Prostate gland (tissue), 2 donors: ENCODE measurements at regions not wholly inside any gene's neighbourhood (a gene's known extent, or its start where the extent isn't known, plus 50 kb on each side); places are given as distances from the start of the nearest gene placed in this dataset.
"Not testable (repeated sequence)": the region's sequence is repeated elsewhere in the genome, so short reads cannot be mapped to it uniquely, and the experiment has no call there.

Source experiments
- DNase-seq: peaks from one replicate; pipeline ENCODE4 v3.0.0-alpha.2; 2019; ENCODE audit warnings: low spot score
- H3K27ac ChIP-seq, 2 donors: fragments of 200-600 bp; sonication (generic); 2 replicates each; pipeline ENCODE4 v1.5.1; 2017 to 2019
- H3K27me3 ChIP-seq: fragments of 200-600 bp; sonication (generic); replicated peaks from 2 replicates; pipeline ENCODE4 v1.5.1; 2019; ENCODE audit not compliant: insufficient read depth
- H3K36me3 ChIP-seq, 2 donors: fragments of 200-600 bp; sonication (generic); 1 replicate in 1 of 2; 2 replicates in 1 of 2; pipeline versions ENCODE4 v1.5.1 to v1.8.1; 2017 to 2019
- H3K4me1 ChIP-seq: fragments of 200-600 bp; sonication (generic); replicated peaks from 2 replicates; pipeline ENCODE4 v1.5.1; 2019
- H3K4me3 ChIP-seq, 2 donors: fragments of 200-600 bp; sonication (generic); 2 replicates each; pipeline ENCODE4 v1.5.1; 2017 to 2019
- H3K9me3 ChIP-seq: fragments of 200-600 bp; sonication (generic); 2 replicates; pipeline ENCODE4 v1.5.1; 2017
- POLR2A ChIP-seq: fragments of 450-650 bp; IDR thresholded peaks from one replicate; pipeline ENCODE4 v1.6.1; 2016; ENCODE audit warnings: antibody characterized with exemption, mild to moderate bottlenecking
- POLR2AphosphoS5 ChIP-seq: sonication (generic); formaldehyde crosslinking; IDR thresholded peaks from one replicate; pipeline ENCODE4 v1.6.1; 2017; ENCODE audit warnings: antibody characterized with exemption
- WGBS: methylation state at CpG from one replicate; pipeline ENCODE4 v1.1.5; 2018; 5-methylcytosine and 5-hydroxymethylcytosine counted together
- intact Hi-C: fragments of 100-400 bp; cut with DNase I; formaldehyde crosslinking; loops from one replicate; pipeline ENCODE4 v1.14.2; 2022
- TF ChIP-seq, protein P1 (sequence below), 4 experiments: fragments of 200-600 bp in 2 of 4; fragments of 450-650 bp in 2 of 4; sonication (generic) in 2 of 4; IDR thresholded peaks; 1 replicate in 3 of 4; 2 replicates in 1 of 4; pipeline ENCODE4 v1.5.1; 2016 to 2019; ENCODE audit warnings: antibody characterized with exemption in 4 of 4, mild to moderate bottlenecking in 2 of 4, moderate library complexity in 2 of 4

- intact Hi-C loops, result no loop called here
- no peak overlapping the region for H3K4me3 ChIP-seq
- no peak for DNase-seq
- H3K9me3 ChIP-seq, result no peaks in the 10 kb centered on the region
- H3K4me1 ChIP-seq, result no peaks in the 10 kb centered on the region
- TF ChIP-seq, protein P1, sequence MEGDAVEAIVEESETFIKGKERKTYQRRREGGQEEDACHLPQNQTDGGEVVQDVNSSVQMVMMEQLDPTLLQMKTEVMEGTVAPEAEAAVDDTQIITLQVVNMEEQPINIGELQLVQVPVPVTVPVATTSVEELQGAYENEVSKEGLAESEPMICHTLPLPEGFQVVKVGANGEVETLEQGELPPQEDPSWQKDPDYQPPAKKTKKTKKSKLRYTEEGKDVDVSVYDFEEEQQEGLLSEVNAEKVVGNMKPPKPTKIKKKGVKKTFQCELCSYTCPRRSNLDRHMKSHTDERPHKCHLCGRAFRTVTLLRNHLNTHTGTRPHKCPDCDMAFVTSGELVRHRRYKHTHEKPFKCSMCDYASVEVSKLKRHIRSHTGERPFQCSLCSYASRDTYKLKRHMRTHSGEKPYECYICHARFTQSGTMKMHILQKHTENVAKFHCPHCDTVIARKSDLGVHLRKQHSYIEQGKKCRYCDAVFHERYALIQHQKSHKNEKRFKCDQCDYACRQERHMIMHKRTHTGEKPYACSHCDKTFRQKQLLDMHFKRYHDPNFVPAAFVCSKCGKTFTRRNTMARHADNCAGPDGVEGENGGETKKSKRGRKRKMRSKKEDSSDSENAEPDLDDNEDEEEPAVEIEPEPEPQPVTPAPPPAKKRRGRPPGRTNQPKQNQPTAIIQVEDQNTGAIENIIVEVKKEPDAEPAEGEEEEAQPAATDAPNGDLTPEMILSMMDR (IDR thresholded peaks at IDR 0.05), result no peak
- TF ChIP-seq POLR2A, result no peak
- TF ChIP-seq POLR2AphosphoS5, result no peak
- no peak overlapping the region for H3K27ac ChIP-seq
- 82% methylated on average over 1 of the region's 1 CpG for WGBS
- no peaks in the 10 kb centered on the region for H3K27me3 ChIP-seq
- no peaks in the 10 kb centered on the region for H3K36me3 ChIP-seq
Observed at GRCh38 chr13:54402495-54402894, 1373.9 kb downstream of the OLFM4 start.

- no peak for DNase-seq
- no peak overlapping the region for H3K27ac ChIP-seq
- no peaks in the 10 kb centered on the region for H3K36me3 ChIP-seq
- intact Hi-C loops, result no loop called here
- H3K27me3 ChIP-seq, result no peaks in the 10 kb centered on the region
- H3K4me1 ChIP-seq, result no peaks in the 10 kb centered on the region
- TF ChIP-seq, protein P1 (IDR thresholded peaks at IDR 0.05), result no peak
- TF ChIP-seq POLR2A, result no peak
- TF ChIP-seq POLR2AphosphoS5, result no peak
- no peaks in the 10 kb centered on the region for H3K9me3 ChIP-seq
- H3K4me3 ChIP-seq, result no peak overlapping the region
- WGBS, result 96% methylated on average over 6 of the region's 6 CpGs
Observed at GRCh38 chr13:54415753-54416366, 1387.2 kb downstream of the OLFM4 start.

- intact Hi-C loops, H3K36me3 ChIP-seq, H3K27ac ChIP-seq, H3K4me3 ChIP-seq, H3K9me3 ChIP-seq, H3K27me3 ChIP-seq, H3K4me1 ChIP-seq, DNase-seq: not testable (repeated sequence)
- WGBS, result 89% methylated on average over 15 of the region's 15 CpGs
Observed at GRCh38 chr13:54422946-54423345, 1394.3 kb downstream of the OLFM4 start.

- Histone ChIP-seq H3K36me3 (no peaks in the 10 kb centered on the region), H3K4me3 (no peak overlapping the region), H3K27ac (no peak overlapping the region), H3K4me1 (no peaks in the 10 kb centered on the region), H3K27me3 (no peaks in the 10 kb centered on the region), H3K9me3 (no peaks in the 10 kb centered on the region)
- intact Hi-C loops, result no loop called here
- WGBS, result 47% methylated on average over 2 of the region's 2 CpGs
- TF ChIP-seq, protein P1 (IDR thresholded peaks at IDR 0.05), result no peak
- TF ChIP-seq POLR2AphosphoS5 (no peak), POLR2A (no peak)
- no peak for DNase-seq
Observed at GRCh38 chr13:54424344-54424743, 1395.7 kb downstream of the OLFM4 start.

- no peaks in the 10 kb centered on the region for H3K36me3 ChIP-seq
- WGBS, result 56% methylated on average over 4 of the region's 4 CpGs
- no peaks in the 10 kb centered on the region for H3K9me3 ChIP-seq
- H3K27ac ChIP-seq, result no peak overlapping the region
- no peak for DNase-seq
- H3K4me3 ChIP-seq, result no peak overlapping the region
- TF ChIP-seq, protein P1 (IDR thresholded peaks at IDR 0.05), result no peak
- no peak for TF ChIP-seq POLR2A
- no peak for TF ChIP-seq POLR2AphosphoS5
- no peaks in the 10 kb centered on the region for H3K4me1 ChIP-seq
- intact Hi-C loops, result no loop called here
- H3K27me3 ChIP-seq, result no peaks in the 10 kb centered on the region
Observed at GRCh38 chr13:54433493-54434206, 1405.0 kb downstream of the OLFM4 start.

DNA sequence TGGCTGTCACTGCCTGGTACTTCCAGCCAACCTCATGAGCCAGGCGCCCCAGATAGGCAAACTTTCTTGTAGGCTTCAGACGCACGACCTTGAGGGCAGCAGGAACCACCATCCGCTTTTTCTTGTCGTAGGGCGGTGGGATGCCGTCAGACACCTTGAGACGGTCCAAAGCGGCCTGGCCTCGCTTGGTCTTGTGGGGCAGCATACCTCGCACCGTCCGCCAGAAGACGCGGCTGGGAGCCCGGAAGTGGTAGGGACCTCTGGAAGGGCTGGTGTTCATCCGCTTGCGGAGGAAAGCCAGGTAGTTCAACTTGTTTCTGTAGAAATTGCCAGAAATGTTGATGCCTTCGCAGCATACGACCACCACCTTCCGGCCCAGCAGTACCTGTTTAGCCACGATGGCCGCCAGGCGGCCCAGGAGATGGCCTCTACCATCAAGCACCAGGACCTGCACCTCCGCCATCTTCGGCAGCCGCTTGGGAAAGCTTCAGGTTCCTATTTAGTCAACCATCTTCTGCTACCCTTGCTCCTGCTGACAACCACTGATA lies 1412.3 kb downstream of the OLFM4 start:
- WGBS, result 95% methylated on average over 14 of the region's 27 CpGs
- H3K27me3 ChIP-seq, intact Hi-C loops, H3K36me3 ChIP-seq, H3K4me3 ChIP-seq, H3K27ac ChIP-seq, DNase-seq, H3K4me1 ChIP-seq, H3K9me3 ChIP-seq: not testable (repeated sequence)
